ENCODE measurements at regions not wholly inside any gene's neighbourhood (a gene's known extent, or its start where the extent isn't known, plus 50 kb on each side); places are given as distances from the start of the nearest gene placed in this dataset.

DNA sequence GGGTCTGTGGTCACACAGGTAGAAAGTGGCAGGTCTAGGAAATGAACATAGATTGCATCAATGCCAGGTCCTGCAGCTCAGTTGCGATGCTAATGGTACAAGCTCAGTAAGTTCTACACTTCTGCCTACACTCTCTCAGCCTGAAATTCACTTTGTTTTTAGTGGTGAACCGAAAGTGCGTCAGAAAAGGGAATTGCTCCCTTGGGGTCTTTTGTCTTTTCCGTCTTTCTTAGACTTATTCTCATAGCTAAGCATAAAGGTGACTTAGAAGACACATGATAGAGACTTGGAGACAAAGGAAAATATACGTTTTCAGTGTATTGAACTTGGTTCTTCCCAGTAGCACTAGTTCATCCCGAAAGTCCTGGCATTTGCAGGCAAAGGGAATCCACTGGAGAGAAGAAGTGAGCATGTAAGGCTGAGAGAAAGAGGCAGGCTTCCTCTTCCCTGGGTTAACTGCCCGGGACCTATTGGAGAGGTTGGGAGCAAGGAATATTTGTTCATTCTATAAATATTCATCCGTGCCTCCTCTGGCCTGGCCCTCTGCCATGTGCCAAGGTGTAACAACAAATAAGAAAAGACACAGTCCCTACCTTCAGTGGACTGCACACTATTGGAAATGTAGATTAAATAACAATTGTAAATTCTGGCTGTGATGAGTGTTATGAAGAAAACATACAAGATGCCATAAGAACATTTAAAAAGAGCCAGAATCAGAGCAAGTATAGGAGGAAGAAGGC is 785.8 kb downstream of the MED13L start:
- DNase-seq, result no peak

DNA sequence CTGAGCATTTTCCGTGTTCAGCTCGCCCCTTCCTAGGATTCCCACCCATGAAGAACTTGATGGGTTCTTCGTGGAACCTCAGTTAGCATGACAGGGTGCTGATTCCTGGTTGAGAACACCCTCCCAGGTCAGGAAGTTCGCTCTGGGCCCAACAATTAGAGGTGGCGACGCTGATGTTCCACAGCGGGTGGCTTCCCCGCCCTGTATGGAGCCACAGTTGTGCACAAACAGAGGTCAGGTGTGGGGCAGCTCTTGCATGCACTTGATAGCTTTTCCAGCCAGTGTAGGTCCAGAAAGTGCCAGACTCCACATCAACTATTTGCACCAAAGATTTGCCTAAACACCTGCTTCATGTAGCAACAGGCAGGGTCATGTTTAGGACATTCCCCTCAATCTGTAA is 788.2 kb downstream of the MED13L start:
- no peak for DNase-seq

DNA sequence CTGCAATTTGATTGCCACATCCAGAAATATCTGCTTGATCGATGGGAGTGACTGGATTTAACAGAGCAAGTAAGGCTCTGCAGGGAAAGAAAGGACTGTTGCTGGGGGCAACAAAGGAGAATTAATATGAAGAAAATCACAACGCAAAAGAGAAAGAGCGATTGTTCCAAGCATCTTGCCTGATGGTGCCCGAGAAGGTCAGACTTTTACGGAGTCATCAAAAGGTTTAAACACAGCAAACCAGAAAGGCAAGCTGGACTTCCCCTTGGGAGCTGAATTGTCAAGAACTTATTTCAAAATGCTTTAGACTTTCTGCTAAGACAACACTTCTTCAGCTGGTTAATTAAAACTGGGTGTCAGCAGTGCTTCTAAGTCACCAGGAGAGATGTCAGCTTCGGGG is 791.5 kb downstream of the MED13L start:
- DNase-seq, result no peak

DNA sequence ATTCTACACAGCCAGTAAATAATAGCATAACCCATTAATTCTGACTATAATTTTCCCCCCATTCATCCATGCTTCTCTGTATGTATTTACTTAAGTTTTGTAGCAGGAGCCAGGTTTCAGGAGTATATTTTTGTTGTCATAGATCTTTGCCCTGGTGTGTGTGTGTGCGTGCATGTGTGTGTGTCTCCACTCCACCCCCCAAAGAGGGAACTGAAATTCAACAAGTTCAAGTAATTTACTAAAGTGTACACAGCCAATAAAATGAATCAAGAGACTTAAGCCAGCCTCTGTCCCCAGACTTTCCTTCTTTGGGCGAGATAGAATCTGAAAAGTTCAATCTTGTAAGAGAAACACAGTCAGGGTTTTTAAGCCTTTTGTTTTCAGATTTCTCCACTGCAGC is 792.0 kb downstream of the MED13L start:
- DNase-seq, result no peak

DNA sequence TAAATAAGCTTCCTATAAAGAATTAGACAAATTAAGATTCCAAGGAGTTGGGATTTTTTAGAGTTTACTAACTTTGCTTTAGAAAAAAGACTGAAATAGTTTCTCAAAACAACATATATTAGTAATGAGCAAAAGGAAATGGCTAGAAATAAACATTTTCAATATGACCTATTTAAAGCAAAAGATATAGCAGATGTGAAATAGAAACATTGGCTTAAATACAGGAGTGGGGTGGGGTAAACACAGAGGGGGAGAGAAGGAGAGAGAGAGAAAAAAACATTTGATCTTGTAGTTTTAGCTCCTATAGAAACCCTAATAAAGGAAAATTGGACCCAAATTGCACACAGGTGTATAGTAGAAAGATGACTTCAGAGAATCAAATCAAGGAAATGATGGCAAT is 794.5 kb downstream of the MED13L start:
- DNase-seq, result no peak

DNA sequence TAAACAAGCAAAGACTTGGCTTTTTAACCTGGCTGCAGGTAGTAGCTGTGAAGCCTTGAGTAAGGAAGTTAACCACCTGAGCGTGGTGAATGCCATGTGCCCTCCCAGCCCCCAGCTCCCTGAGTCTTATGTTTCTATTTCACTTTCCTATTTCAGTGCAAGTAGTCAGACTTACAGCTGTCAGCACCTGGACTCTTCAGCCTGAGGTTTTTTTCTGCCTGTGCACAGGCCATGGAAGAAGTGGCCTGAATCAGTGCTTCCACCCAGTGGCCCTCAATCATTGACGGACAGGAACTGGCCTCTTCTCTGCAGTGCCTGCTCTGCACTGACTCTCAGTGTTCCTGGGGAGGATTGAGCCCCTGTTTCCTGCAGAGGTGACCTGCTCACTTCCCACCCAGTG is 796.4 kb downstream of the MED13L start:
- no peak for DNase-seq

DNA sequence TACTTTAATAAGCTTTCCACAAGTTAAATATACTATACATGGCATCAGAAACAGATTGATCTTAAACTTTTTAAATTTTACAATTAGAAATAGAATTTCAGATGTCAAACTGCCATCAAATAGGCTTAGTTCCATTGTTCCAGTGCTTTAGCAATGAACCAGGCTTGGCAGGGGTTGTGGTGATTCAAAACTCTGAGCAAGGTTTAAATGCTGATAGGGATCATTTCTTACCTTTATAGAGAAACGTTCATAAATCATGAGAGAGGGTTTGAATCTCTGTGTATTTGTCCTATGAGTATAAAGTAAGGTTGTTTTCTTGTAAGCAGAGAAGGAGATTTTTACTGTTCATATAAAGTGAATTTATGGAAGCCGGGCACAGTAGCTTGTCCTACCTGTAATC is 794.5 kb upstream of the TBX3 start:
- DNase-seq, result no peak

DNA sequence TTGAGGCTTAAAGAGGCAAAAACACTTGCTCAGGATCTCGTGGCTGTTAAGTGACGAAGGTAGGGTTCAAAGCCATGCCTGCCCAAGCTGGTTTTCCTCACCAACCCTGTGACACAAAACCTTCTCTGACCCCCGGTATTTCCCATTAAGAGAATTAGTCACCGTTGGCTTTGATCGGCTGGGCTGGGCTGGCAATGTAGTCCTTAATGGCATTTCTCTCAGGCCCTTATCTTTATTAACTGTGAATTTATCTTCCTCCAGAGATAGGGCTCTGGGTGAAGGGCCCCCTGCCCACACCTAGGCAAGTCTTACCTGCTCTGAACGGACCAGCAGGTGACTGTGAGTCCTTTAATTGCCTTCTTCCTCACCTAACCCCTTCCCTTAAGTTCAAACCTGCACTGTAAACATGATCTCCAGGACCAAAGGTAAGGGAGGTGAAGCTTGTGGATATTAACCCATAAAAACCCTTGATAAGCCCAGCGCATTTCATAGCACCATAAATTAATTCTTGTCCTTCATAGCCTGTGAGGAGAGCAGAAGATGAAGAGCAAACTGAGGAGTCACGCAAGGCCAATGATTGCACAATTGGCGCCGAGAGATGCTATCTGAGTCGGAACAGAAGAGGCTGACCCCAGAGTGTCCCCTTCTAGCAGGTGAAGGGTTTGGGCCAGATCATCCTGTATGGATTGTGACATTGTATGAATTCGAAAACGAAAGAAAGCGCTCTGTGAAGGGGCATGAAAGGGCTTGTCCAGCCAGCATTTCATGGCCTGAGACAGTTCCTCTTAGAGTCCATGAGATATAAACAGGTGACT is 790.8 kb upstream of the TBX3 start:
- no peak for DNase-seq

DNA sequence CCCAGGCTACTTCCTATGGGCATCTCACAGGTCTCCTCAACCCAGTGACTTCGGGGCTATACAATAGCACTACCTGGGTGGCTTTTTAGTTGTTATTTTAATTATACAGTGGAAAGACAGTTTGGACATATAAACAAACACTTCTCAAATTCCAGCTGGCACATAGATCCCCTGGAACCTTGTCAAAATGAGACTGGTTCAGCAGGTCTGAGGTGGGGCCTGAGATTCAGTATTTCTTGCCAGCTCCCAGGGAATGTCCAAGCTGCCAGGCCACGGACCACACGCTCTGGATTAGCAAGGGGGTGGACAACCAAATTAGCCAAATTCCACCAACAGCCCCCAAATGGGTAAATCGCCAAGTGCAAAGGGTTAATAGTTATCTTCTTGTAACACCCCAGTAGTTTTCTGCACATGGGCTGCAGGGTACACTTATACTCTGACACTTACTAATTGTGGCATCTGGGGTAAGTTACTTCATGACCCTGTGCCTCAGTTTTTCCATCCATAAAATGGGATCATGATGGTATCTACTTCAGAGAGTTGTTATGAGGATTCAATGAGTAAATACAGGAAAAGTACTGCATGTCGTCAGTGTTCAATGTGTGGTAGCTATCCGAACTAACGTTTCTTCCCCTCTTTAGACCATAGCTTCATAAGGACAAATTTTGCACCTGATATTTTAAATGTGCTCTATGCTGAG is 789.4 kb upstream of the TBX3 start:
- DNase-seq, result no peak

DNA sequence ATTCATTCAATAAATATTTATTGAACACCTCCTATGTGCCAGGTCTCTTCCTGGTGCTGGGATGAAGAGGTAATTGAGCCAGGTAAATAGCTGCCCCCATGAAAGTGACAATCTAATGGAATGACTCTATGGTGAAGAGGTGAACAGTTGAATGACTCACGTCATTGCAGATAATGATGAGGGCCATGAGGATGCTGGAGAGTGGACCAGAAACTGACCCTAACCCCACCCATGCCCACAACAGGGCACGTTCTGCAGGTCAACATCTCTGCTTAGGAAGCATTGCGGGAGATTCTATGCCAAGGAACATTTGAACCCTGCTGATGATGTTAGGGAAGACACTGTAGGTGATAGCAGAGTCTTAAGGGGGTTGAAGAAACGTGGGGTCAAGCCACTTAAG is 788.9 kb upstream of the TBX3 start:
- DNase-seq, result no peak

DNA sequence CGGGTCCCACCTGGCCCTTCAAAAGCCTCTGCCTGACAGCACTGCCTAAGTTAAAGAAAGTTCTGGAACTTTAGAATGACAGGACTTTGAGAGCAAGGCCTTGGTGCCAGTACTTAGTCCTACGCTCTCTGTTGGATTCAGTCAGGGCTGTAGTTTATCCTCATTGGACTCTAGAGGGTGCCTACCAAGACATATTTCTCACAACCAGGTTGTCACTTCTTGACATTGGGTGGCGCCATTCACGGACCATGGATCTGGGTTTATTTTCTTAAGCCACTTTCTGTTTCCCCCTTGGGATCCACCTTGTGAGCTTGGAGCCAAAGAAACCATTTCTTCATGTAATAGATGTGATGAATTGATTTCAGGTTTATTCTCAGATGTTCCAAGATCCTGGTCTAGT is 787.0 kb upstream of the TBX3 start:
- DNase-seq, result no peak

DNA sequence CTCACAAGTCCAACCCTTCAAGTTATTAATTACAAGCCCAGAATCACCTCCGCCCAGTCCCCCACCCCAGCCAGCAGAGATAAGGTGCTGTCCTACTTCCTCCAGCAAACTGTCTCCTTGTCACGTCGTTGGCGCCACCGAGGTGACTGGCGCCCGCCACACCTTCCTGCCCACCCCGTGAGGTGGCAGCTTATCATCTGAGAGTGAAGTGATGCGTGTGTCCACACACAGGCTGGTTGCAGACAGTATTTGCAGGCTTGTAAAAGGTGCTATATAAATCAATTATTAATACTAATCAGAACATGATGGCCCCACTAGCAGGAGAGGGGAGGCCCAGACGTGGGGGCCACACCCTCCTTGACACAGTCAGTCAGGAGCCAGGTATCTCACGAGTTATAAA is 786.6 kb upstream of the TBX3 start:
- no peak for DNase-seq

DNA sequence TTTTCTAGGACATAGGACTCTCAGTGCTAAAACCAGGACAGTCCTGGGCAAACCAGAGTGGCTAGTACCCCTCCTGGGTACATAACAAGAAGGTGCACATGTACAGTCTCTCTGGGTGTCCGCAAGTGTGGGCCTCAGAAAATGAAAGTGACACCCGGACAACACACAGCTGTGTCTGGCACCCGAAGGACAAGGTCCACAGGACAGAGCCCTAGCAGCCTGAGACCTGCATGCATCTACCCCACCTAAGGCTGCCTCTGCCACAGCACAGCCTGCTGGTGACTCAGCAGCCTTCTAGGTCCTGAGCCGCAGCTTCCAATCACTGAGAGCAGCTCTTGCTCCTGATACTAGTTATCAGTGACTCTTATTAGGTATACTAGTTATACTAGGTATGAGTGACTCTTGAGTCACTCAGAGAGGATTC is 784.1 kb upstream of the TBX3 start:
- no peak for DNase-seq

DNA sequence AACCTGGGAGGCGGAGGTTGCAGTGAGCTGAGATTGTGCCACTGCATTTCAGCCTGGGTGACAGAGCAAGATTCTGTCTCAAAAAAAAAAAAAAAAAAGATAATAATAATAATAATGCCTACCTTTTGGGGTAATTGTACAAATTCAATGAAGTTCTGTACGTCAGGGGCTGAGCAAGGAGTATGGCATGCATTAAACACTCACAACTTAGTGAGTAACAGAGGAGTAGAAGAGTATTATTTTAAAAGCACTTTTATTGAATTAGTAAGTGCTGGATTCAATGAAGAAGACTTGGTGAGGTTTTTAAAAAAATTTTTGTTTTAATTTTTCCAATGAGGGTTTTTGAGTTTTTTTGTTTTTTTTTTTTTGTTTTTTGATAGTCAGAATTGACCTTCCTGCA is 783.6 kb upstream of the TBX3 start:
- DNase-seq, result no peak

DNA sequence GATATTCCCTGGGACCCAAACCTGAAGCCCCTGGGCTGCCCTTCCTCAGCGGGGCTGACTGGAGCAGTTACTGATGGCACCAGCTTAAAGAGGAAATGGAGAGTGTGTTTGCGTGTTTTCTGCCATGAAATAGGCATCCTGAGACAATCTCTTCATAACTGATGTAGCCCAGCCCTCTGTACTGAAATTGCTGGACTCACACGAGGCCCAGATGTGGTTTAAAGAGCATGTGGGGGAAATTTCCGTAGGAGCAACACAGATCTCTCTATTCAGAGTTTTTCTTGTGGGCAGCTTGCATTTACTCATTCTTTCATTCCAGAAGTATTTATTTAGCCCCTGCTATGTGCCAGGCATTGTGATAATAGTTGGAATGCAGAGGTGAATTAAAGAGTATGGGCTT is 782.1 kb upstream of the TBX3 start:
- no peak for DNase-seq

DNA sequence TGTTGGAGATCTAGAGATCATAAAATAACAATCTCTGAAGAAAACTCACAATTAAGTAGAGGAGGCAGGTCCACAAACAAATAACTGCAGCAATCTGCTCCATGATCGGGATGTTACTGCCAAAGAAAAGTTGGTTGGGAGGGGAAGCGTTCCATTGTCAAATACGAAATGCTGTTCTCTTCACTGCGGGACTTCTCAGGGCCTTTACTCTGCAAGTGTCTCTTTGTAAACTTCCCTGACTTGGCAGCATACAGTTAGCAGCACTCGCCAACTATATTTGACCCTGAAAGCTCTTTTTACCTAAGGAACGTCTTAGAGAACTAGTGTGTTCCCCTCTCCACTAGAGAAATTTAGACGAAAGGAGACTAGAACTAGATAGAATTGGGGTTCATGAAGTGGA is 780.7 kb upstream of the TBX3 start:
- no peak for DNase-seq

DNA sequence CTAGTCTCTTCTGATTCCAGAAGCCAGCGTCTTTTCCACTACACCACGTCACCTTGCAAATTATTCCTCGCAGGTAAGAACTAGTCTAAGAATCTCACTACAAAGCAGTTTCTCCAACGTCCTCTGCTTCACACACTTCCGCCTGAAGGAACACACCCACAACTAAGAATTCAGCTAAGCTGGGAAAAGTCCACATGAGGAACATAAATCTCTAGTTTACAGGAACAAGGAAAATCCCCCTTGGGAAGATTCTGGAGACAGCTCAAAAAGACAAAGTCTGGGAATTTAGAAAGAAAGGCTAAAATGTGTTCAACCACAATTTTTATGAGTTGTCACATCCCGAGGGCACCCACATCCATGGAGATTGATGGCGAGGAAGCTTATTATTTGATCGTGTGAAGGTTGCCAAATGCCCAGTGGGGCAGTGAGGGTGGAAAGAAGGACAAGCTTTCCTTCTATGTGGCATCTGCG is 780.2 kb upstream of the TBX3 start:
- no peak for DNase-seq

DNA sequence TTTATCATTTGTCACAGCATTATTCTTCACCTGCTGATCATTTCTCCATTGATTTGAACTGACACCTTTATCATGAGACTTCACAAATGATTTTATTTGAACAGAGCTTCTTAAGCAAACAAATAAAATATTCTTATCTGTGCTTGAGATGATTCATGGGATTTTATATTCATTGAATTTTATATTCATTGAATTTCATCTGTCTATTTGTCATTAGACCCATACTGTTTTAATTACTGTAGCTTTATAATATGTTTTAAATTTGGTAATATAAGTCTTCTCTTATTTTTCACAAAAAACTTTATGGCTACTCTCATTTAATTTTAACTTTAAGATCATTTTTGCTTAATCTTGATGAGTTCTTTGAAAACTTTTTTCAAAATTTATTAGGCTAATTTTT is 777.4 kb upstream of the TBX3 start:
- DNase-seq, result no peak

DNA sequence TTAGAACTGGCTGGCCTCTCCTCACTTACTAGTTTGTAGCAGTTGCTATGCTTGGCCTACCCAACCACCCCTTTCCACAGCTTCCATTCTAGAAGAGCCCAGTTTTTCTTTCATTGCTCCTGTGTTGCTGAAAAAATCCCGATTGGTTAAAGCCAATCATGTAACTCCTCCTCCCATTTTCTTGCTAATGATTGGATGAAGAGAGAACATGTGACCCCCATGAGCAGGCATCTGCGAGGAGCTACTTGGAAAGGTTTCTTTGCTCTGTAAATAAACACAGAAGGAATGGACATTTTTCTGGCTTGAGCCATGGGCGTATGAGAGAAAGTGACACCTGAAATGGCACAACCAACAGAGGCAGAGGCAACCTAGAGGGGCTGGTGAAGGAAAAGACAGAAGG is 773.8 kb upstream of the TBX3 start:
- DNase-seq, result no peak

DNA sequence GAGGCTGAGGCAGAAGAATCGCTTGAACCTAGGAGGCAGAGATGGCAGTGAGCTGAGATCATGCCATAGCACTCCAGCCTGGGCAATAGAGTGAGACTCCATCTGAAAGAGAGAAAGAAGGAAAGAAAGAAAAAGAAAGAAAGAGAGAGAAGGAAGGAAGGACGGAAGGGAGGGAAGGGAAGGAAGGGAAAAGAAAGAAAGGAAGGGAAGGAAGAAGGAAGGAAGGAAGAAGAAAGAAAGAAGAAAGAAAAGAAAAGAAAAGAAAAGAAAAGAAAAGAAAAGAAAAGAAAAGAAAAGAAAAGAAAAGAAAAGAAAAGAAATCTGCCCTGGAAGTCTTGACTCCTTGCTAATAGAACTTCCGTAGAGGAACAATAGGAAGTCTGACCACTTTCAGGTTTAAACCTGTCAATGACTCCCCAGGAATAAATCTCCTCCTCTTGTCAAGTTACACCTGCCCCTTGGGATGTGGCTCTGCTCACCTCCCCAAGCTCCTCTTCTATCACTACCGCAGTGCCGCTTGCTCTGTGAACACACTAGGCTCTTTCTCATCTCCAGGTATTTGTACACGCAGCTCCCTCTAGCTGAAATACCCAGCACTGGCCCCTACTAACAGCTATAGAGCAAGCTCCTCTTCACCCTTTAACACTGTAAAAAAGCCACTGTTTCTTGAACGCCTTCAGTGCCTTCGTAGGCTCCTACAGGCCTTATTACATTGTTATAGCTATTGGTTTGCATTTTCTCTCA is 773.1 kb upstream of the TBX3 start:
- DNase-seq, result no peak

DNA sequence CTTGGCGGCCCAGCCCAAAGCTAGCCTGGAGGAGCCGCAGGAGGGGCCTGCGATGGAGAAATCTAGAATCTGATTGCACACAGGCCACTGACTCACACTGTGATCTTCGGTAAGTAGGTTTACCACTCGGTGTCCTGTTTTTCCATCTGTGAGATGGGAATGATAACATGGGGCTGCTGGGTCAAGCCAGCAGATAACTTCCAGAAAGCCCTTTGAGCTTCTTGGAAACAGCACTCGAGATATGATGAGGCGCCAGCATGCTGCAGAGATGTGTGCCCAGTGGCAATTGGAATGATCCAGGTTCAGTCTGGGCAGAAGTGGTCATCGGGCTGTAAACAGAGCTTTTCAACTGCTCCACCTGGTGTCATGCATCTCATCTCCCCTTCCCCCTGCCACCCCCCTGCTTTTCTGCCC is 771.3 kb upstream of the TBX3 start:
- no peak for DNase-seq

DNA sequence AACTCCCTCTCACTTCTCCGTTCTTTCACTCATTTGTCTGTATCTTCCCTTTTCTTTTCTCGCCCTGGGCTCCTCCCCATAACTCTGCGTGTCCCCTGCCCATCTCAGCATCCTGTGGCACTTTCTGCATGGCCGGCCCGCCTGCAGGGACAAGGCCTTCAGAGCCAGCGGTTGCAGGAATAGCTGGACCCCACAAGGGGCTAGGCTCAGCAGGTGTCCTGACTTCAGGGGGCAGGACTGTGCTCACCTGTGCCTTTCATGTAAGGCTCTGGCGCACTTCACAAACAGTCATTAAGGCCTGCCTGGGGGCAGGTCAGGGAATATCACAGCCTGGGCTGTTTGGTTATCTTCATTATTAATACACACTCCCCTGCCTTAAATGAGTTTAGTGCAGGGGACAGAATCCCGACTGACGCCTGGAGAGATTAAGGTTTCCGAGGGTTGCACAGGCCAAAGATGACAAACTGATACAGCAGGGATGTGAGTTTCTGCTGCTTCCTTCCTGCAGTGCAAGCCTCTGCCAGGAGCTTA is 768.8 kb upstream of the TBX3 start:
- DNase-seq, result no peak
